ENCODE measurements at regions not wholly inside any gene's neighbourhood (a gene's known extent, or its start where the extent isn't known, plus 50 kb on each side); places are given as distances from the start of the nearest gene placed in this dataset.

DNA sequence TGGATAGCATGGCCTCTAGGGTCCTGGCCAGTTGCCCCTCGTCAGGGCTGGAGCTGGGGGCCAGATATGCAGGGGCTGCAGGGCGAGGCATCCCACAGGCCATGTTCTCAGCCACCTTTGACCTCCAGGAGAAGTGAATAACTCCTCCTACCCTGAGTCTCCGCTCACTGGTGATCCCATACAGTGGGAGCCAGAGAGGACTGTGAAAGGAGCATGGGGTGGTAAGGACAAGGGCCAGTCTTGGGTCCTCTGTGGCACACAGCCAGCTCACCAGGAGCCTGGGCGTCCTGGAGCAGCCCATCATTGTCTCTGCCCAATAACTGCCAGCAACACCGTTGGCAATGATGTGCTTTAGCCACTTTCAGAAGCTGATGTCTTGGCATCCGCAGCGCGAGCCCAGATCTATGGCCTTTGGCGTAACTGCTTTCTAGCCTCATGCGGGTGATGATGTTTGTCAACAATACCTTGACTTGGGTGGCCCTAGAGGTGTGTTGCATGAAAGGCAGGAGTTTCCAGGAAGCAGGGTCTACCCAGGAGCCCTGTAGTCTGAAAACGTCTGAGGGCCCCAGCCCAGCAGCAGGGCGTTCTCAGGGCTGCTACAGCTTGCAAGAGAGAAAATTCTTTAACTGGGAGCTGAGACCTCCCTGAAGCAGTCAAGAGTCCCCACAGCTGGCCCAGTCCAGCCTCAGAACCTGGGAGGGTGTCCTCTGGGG, 61.1 kb upstream of the IQSEC1 start:
- CTCF ChIA-PET (ENCODE audit: low intra/inter-chr PET ratio): no interaction called here
- 4% methylated on average over 11 of the region's 12 CpGs for WGBS (ENCODE audit: insufficient coverage, low coverage, missing lambda C conversion rate)
- Histone ChIP-seq H3K9me1 (ENCODE audit: control insufficient read depth, insufficient read depth, low read length) (no peaks in the 10 kb centered on the region), H2AFZ (ENCODE audit: low read depth, low read length) (no peak overlapping the region), H3K27ac (ENCODE audit: extremely low read depth, low read depth, low read length) (no peak overlapping the region), H3K9ac (ENCODE audit: insufficient read depth in 1 of 2, low read depth in 2 of 2, low read length in 2 of 2) (no peak overlapping the region), H3K36me3 (ENCODE audit: control insufficient read depth, insufficient read depth, low read length) (no peaks in the 10 kb centered on the region), H3K4me3 (no peak overlapping the region), H4K20me1 (replicated peaks; ENCODE audit: control insufficient read depth, insufficient read depth, low read length) (peaks cover 15% of the 10 kb centered on the region), H3K4me2 (ENCODE audit: insufficient read depth, low read length) (no peak overlapping the region), H3K27me3 (ENCODE audit: control insufficient read depth in 2 of 2, insufficient read depth in 2 of 2, low read length in 2 of 2) (peaks cover 50 to 70% of the 10 kb centered on the region in 2 experiments), H3K4me1 (replicated peaks in 1 of 2; ENCODE audit: control insufficient read depth in 2 of 2, insufficient read depth in 2 of 2, low read length in 2 of 2) (peaks cover 0 to 4% of the 10 kb centered on the region in 2 experiments; a peak in 1 of 5 replicates), H3K79me2 (ENCODE audit: control insufficient read depth, insufficient read depth, low read length) (no peaks in the 10 kb centered on the region), H3K9me3 (replicated peaks; ENCODE audit: control insufficient read depth, insufficient read depth, low read depth, low read length) (no peaks in the 10 kb centered on the region)
- no peak for FAIRE-seq
- no peak for DNase-seq (ENCODE audit: extremely low read depth in 1 of 4, low spot score in 3 of 4)
- ATAC-seq: no peak
- in situ Hi-C loops (cut with MboI) (no loop called here), intact Hi-C loops (cut with micrococcal nuclease) (no loop called here)
- POLR2A ChIA-PET: interaction anchor here (0.7 to 1.3 kb wide), 3 partner anchors 10 to 15 kb away, joined by 3 to 8 read pairs (median 4); no protein-coding TSS in a partner anchor
- BruUV-seq (replicated peaks): no TSS peak
- TF ChIP-seq, protein P1, sequence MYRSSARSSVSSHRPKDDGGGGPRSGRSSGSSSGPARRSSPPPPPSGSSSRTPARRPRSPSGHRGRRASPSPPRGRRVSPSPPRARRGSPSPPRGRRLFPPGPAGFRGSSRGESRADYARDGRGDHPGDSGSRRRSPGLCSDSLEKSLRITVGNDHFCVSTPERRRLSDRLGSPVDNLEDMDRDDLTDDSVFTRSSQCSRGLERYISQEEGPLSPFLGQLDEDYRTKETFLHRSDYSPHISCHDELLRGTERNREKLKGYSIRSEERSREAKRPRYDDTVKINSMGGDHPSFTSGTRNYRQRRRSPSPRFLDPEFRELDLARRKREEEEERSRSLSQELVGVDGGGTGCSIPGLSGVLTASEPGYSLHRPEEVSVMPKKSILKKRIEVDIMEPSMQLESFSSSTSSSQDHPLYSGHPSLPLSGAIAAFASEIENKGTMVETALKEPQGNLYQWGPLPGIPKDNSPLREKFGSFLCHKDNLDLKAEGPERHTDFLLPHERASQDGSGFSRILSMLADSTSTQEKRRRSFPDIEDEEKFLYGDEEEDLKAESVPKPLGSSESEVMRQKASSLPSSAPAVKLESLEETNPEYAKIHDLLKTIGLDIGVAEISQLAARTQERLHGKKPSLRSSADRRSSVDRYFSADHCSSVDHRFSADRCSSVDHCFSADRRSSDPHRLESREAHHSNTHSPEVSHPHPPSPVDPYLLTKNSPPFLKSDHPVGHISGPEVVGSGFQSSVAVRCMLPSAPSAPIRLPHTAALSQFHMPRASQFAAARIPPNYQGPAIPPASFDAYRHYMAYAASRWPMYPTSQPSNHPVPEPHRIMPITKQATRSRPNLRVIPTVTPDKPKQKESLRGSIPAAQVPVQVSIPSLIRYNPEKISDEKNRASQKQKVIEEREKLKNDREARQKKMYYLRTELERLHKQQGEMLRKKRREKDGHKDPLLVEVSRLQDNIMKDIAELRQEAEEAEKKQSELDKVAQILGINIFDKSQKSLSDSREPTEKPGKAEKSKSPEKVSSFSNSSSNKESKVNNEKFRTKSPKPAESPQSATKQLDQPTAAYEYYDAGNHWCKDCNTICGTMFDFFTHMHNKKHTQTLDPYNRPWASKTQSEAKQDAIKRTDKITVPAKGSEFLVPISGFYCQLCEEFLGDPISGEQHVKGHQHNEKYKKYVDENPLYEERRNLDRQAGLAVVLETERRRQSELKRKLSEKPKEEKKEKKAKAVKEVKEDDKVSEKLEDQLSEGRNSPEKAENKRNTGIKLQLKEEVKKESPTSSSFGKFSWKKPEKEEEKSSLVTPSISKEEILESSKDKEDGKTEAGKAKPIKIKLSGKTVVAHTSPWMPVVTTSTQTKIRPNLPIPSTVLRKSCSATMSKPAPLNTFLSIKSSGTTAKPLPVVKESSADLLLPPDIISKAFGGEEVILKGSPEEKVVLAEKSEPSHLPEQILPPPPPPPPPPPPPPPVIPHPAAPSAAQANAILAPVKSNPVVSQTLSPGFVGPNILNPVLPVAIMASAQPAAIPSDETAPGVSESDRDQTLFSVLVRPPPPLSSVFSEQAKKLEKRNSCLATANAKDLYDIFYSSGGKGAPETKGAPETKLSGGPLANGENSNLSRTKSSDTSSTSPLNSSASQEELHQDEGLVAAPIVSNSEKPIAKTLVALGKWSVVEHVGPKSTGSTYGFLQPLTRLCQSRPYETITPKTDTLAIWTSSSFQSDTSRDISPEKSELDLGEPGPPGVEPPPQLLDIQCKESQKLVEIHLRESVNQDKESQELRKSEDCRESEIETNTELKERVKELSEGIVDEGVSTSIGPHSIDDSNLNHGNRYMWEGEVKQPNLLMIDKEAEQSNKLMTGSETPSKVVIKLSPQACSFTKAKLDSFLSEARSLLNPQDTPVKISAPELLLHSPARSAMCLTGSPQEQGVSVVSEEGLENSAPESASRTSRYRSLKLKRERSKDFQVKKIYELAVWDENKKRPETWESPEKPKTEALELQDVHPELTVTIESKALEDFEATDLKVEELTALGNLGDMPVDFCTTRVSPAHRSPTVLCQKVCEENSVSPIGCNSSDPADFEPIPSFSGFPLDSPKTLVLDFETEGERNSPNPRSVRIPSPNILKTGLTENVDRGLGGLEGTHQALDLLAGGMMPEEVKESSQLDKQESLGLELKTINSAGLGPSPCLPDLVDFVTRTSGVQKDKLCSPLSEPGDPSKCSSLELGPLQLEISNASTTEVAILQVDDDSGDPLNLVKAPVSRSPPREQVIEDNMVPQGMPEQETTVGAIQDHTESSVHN (IDR thresholded peaks at IDR 0.05; ENCODE audit: borderline replicate concordance in 1 of 2, low read depth in 1 of 2): no peak
- TF ChIP-seq PCBP2 (IDR thresholded peaks at IDR 0.05; ENCODE audit: low read depth, low read length, poor library complexity, severe bottlenecking): no peak
- TF ChIP-seq, protein P2, sequence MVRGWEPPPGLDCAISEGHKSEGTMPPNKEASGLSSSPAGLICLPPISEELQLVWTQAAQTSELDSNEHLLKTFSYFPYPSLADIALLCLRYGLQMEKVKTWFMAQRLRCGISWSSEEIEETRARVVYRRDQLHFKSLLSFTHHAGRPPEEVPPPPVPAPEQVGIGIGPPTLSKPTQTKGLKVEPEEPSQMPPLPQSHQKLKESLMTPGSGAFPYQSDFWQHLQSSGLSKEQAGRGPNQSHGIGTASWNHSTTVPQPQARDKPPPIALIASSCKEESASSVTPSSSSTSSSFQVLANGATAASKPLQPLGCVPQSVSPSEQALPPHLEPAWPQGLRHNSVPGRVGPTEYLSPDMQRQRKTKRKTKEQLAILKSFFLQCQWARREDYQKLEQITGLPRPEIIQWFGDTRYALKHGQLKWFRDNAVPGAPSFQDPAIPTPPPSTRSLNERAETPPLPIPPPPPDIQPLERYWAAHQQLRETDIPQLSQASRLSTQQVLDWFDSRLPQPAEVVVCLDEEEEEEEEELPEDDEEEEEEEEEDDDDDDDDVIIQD (CRISPR knock-in tag; IDR thresholded peaks at IDR 0.05): no peak
- TF ChIP-seq NUFIP1 (IDR thresholded peaks at IDR 0.05; ENCODE audit: partially characterized antibody): no peak
- no peak for TF ChIP-seq POU5F1 (IDR thresholded peaks at IDR 0.05; ENCODE audit: borderline replicate concordance, low read depth, low read length, partially characterized antibody)
- TF ChIP-seq BCOR (IDR thresholded peaks at IDR 0.05): no peak
- TF ChIP-seq HDAC8 (tag; IDR thresholded peaks at IDR 0.05): no peak
- TF ChIP-seq ZNF717 (CRISPR knock-in tag; IDR thresholded peaks at IDR 0.05): no peak
- TF ChIP-seq ZFX (CRISPR knock-in tag; IDR thresholded peaks at IDR 0.05): no peak
- no peak for TF ChIP-seq SMAD1 (IDR thresholded peaks at IDR 0.05; ENCODE audit: low read depth, low read length, partially characterized antibody)
- no peak for TF ChIP-seq ZFPM2 (CRISPR knock-in tag; IDR thresholded peaks at IDR 0.05)

All from K562 (cell line).